ENCODE measurements at regions not wholly inside any gene's neighbourhood (a gene's known extent, or its start where the extent isn't known, plus 50 kb on each side); places are given as distances from the start of the nearest gene placed in this dataset.

DNA sequence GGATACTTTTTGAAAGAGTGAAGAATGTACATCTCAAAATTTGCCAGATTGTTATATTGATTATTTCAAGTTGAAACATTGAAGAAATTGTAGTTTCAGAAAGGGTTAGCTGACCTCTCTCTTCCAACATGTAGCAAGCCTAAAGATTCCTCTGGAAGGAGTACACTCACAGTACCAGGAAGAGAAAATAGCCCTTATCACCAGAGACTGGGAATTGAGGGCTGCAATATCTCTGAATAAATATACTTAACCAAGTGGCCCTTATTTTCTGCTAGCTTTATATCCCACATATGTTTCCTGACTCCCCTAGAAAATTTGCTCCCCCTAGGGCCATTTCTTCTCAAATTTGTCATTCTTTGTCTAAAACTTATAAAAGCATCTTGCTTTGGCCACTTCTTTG lies 332.2 kb downstream of the GASK1B start:
- Mint-ChIP-seq H3K4me1 (ENCODE audit: low read depth, unreplicated experiment) (no peaks in the 10 kb centered on the region), H3K9me3 (ENCODE audit: low read depth, unreplicated experiment) (no peaks in the 10 kb centered on the region), H3K4me3 (ENCODE audit: low read depth, unreplicated experiment) (no peak overlapping the region), H3K27ac (ENCODE audit: unreplicated experiment) (no peak overlapping the region), H3K27me3 (ENCODE audit: unreplicated experiment) (no peaks in the 10 kb centered on the region), H3K36me3 (ENCODE audit: insufficient read depth, unreplicated experiment) (no peaks in the 10 kb centered on the region)
- DNase-seq: no peak
- CTCF ChIA-PET: no interaction called here
- TF ChIP-seq, protein P1, sequence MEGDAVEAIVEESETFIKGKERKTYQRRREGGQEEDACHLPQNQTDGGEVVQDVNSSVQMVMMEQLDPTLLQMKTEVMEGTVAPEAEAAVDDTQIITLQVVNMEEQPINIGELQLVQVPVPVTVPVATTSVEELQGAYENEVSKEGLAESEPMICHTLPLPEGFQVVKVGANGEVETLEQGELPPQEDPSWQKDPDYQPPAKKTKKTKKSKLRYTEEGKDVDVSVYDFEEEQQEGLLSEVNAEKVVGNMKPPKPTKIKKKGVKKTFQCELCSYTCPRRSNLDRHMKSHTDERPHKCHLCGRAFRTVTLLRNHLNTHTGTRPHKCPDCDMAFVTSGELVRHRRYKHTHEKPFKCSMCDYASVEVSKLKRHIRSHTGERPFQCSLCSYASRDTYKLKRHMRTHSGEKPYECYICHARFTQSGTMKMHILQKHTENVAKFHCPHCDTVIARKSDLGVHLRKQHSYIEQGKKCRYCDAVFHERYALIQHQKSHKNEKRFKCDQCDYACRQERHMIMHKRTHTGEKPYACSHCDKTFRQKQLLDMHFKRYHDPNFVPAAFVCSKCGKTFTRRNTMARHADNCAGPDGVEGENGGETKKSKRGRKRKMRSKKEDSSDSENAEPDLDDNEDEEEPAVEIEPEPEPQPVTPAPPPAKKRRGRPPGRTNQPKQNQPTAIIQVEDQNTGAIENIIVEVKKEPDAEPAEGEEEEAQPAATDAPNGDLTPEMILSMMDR (IDR thresholded peaks at IDR 0.05; ENCODE audit: unreplicated experiment): no peak
- BruUV-seq (replicated peaks): no TSS peak
- intact Hi-C loops (cut with micrococcal nuclease; ENCODE audit: unreplicated experiment): no loop called here

DNA sequence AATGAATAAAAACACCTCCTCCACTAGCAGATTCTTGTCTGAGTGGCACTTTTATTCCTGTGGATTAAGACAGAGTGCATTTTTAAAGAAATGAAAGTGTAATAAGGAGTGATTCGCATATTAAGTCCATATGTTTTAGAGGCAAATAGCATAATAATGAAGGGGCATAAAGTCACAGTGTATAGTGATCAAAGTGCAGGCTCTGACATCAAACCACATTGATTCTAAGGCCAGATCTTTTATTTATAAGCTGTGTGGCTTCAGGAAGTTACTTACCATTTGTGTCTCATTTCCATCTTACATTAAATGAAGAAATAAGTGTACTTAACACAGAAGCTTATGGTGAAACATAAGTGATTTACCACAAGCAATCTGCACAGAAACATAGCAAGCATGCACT lies 332.8 kb downstream of the GASK1B start:
- Mint-ChIP-seq H3K27me3 (ENCODE audit: unreplicated experiment) (no peaks in the 10 kb centered on the region), H3K9me3 (ENCODE audit: low read depth, unreplicated experiment) (no peaks in the 10 kb centered on the region), H3K4me3 (ENCODE audit: low read depth, unreplicated experiment) (no peak overlapping the region), H3K36me3 (ENCODE audit: insufficient read depth, unreplicated experiment) (no peaks in the 10 kb centered on the region), H3K27ac (ENCODE audit: unreplicated experiment) (no peak overlapping the region), H3K4me1 (ENCODE audit: low read depth, unreplicated experiment) (no peaks in the 10 kb centered on the region)
- no peak for DNase-seq
- TF ChIP-seq, protein P1 (IDR thresholded peaks at IDR 0.05; ENCODE audit: unreplicated experiment): no peak
- intact Hi-C loops (cut with micrococcal nuclease; ENCODE audit: unreplicated experiment): no loop called here
- BruUV-seq (replicated peaks): no TSS peak
- CTCF ChIA-PET: no interaction called here

DNA sequence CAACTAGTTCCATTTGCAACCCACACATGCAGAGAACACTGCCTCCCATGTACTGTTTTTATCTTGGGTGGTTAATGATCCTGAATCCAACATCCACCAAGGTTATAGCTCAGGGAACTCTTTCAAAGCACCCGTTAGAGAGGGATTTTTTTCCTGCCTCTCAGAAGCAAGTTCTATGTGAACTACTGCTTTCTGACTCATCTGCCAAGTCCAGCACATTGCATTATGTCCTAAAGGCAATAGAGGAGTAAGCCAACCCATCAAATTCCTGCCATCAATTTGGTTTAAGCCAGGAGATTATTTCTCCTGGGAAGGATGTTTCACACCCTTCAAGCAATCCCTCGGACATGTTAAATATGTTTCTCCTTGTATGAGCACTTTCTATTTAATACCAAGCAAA lies 334.5 kb downstream of the GASK1B start:
- Mint-ChIP-seq H3K4me3 (ENCODE audit: low read depth, unreplicated experiment) (no peak overlapping the region), H3K36me3 (ENCODE audit: insufficient read depth, unreplicated experiment) (no peaks in the 10 kb centered on the region), H3K9me3 (ENCODE audit: low read depth, unreplicated experiment) (no peaks in the 10 kb centered on the region), H3K27me3 (ENCODE audit: unreplicated experiment) (no peaks in the 10 kb centered on the region), H3K27ac (ENCODE audit: unreplicated experiment) (no peak overlapping the region), H3K4me1 (ENCODE audit: low read depth, unreplicated experiment) (no peaks in the 10 kb centered on the region)
- CTCF ChIA-PET: no interaction called here
- TF ChIP-seq, protein P1 (IDR thresholded peaks at IDR 0.05; ENCODE audit: unreplicated experiment): no peak
- no peak for DNase-seq
- BruUV-seq (replicated peaks): no TSS peak
- intact Hi-C loops (cut with micrococcal nuclease; ENCODE audit: unreplicated experiment): no loop called here

DNA sequence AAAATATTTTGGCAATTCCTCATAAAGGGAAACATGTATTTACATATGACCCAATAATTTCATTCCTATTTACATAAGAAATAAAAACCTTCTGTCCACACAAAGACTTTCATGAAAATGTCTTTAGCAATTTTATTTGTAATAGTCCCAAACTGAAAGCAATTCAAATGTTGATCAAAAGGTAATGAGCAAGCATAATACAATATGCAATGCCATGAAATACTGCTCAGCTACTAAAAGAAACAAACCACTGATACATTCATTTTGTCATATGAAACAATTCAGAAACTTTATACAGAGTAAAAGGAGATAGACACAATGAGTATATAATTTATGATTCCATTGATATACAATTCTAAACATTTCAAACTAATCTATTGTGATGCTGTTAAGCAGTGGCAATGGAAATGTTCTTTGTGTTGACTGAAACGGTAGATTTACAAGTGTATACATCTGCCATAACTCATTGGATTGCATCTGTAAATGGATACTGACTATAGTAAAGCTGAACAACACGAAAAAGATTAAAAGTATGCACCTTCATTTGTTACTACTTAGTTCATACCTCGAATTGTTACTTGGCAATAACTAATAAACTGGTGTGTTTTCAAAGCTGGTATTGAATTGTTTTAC lies 335.6 kb downstream of the GASK1B start:
- TF ChIP-seq, protein P1 (IDR thresholded peaks at IDR 0.05; ENCODE audit: unreplicated experiment): no peak
- Mint-ChIP-seq H3K27ac (ENCODE audit: unreplicated experiment) (no peak overlapping the region), H3K9me3 (ENCODE audit: low read depth, unreplicated experiment) (no peaks in the 10 kb centered on the region), H3K27me3 (ENCODE audit: unreplicated experiment) (no peaks in the 10 kb centered on the region), H3K4me3 (ENCODE audit: low read depth, unreplicated experiment) (no peak overlapping the region), H3K4me1 (ENCODE audit: low read depth, unreplicated experiment) (no peaks in the 10 kb centered on the region), H3K36me3 (ENCODE audit: insufficient read depth, unreplicated experiment) (no peaks in the 10 kb centered on the region)
- BruUV-seq (replicated peaks): no TSS peak
- CTCF ChIA-PET: no interaction called here
- DNase-seq: no peak
- intact Hi-C loops (cut with micrococcal nuclease; ENCODE audit: unreplicated experiment): no loop called here

All from Calu3 (cell line).